Body of pancreas (tissue), 4 donors: ENCODE measurements at regions not wholly inside any gene's neighbourhood (a gene's known extent, or its start where the extent isn't known, plus 50 kb on each side); places are given as distances from the start of the nearest gene placed in this dataset.

Source experiments
- ATAC-seq: fragments of 150-250 bp; one replicate; pipeline ENCODE4 v1.9.1; 2016
- DNase-seq, 4 donors: peaks; one replicate each; pipeline ENCODE4 v3.0.0-alpha.2; 2019
- H3K27ac ChIP-seq, 4 donors: fragments of 200-600 bp; sonication (generic); 1 replicate in 3 of 4; 2 replicates in 1 of 4; pipeline versions ENCODE4 v1.5.1 to v1.6.1; 2016 to 2019; ENCODE audit warnings: mild to moderate bottlenecking in 1 of 4, mixed read lengths in 1 of 4, moderate library complexity in 1 of 4
- H3K27me3 ChIP-seq, 2 donors: fragments of 200-600 bp; sonication (generic); one replicate each; pipeline ENCODE4 v1.6.0; 2016; ENCODE audit warnings: mild to moderate bottlenecking in 1 of 2
- H3K36me3 ChIP-seq, 2 donors: fragments of 200-600 bp; sonication (generic); replicated peaks in 1 of 2; 2 replicates each; pipeline ENCODE4 v1.5.1; 2016; ENCODE audit warnings: low read depth in 2 of 2; ENCODE audit not compliant: insufficient read depth in 1 of 2
- H3K4me1 ChIP-seq: fragments of 200-600 bp; sonication (generic); one replicate; pipeline ENCODE4 v1.6.0; 2016
- H3K4me3 ChIP-seq, 2 donors: fragments of 200-600 bp; sonication (generic); 1 replicate in 1 of 2; 2 replicates in 1 of 2; pipeline ENCODE4 v1.5.1; 2016 to 2019
- H3K9me3 ChIP-seq, 3 donors: fragments of 200-600 bp; sonication (generic); 1 replicate in 2 of 3; 2 replicates in 1 of 3; pipeline ENCODE4 v1.5.1; 2016
- POLR2A ChIP-seq, 3 donors: fragments of 450-650 bp; IDR thresholded peaks; one replicate each; pipeline ENCODE4 v1.6.1; 2016; ENCODE audit warnings: antibody characterized with exemption in 3 of 3, mild to moderate bottlenecking in 2 of 3
- WGBS, 2 donors: methylation state at CpG; one replicate each; pipeline ENCODE4 v1.1.5; 2017; 5-methylcytosine and 5-hydroxymethylcytosine counted together
- intact Hi-C: fragments of 100-400 bp; cut with DNase I; formaldehyde crosslinking; loops from one replicate; pipeline ENCODE4 v1.15.1; 2023
- TF ChIP-seq, protein P1 (sequence below), 7 experiments: fragments of 450-650 bp in 4 of 7; fragments of 200-600 bp in 3 of 7; sonication (generic) in 3 of 7; IDR thresholded peaks; one replicate each; pipeline ENCODE4 v1.5.1; 2016 to 2019; ENCODE audit warnings: antibody characterized with exemption in 7 of 7

DNA sequence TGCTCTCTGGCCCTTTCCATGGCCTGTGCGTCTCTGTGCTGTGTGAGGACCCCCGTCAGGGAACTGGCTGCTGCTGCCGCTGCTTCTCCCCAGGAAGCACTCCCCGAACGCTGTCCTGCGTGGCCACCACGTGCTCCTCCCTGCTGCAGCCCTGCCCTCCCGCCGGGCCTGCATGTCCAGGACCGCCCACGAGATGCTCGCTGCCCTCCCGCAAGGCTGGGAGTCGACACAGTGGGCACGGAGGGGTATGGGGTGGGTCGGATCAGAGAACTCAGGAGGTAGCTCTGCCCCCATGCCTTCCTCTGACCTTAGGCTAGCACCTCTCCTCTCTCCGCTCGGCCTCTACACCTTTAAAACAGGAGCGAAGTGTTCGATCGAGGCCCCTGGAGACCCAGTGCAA is 171.9 kb upstream of the AJAP1 start:
- Histone ChIP-seq H3K27ac (no peak overlapping the region), H3K9me3 (no peaks in the 10 kb centered on the region), H3K36me3 (no peaks in the 10 kb centered on the region), H3K4me1 (no peaks in the 10 kb centered on the region), H3K4me3 (no peak overlapping the region), H3K27me3 (no peaks in the 10 kb centered on the region)
- intact Hi-C loops = no loop called here
- WGBS, 2 donors = 76 to 83% methylated on average over 10 to 20 of the region's 21 CpGs
- ATAC-seq = no peak
- no peak for DNase-seq
- TF ChIP-seq, protein P1, sequence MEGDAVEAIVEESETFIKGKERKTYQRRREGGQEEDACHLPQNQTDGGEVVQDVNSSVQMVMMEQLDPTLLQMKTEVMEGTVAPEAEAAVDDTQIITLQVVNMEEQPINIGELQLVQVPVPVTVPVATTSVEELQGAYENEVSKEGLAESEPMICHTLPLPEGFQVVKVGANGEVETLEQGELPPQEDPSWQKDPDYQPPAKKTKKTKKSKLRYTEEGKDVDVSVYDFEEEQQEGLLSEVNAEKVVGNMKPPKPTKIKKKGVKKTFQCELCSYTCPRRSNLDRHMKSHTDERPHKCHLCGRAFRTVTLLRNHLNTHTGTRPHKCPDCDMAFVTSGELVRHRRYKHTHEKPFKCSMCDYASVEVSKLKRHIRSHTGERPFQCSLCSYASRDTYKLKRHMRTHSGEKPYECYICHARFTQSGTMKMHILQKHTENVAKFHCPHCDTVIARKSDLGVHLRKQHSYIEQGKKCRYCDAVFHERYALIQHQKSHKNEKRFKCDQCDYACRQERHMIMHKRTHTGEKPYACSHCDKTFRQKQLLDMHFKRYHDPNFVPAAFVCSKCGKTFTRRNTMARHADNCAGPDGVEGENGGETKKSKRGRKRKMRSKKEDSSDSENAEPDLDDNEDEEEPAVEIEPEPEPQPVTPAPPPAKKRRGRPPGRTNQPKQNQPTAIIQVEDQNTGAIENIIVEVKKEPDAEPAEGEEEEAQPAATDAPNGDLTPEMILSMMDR (IDR thresholded peaks at IDR 0.05) = no peak
- no peak for TF ChIP-seq POLR2A (IDR thresholded peaks at IDR 0.05)

GRCh38 chr1:4483021-4483625 is 171.3 kb upstream of the AJAP1 start:
- intact Hi-C loops = no loop called here
- no peak for ATAC-seq
- TF ChIP-seq POLR2A (IDR thresholded peaks at IDR 0.05) = no peak
- TF ChIP-seq, protein P1 (IDR thresholded peaks at IDR 0.05) = no peak
- no peak overlapping the region for H3K27ac ChIP-seq
- H3K9me3 ChIP-seq = no peaks in the 10 kb centered on the region
- 41 to 42% methylated on average over 7 of the region's 8 CpGs for WGBS, 2 donors
- H3K27me3 ChIP-seq = no peaks in the 10 kb centered on the region
- H3K4me1 ChIP-seq = no peaks in the 10 kb centered on the region
- H3K4me3 ChIP-seq = no peak overlapping the region
- DNase-seq = no peak
- no peaks in the 10 kb centered on the region for H3K36me3 ChIP-seq

GRCh38 chr1:4485398-4485797 is 169.0 kb upstream of the AJAP1 start:
- intact Hi-C loops = no loop called here
- H3K36me3 ChIP-seq = no peaks in the 10 kb centered on the region

DNA sequence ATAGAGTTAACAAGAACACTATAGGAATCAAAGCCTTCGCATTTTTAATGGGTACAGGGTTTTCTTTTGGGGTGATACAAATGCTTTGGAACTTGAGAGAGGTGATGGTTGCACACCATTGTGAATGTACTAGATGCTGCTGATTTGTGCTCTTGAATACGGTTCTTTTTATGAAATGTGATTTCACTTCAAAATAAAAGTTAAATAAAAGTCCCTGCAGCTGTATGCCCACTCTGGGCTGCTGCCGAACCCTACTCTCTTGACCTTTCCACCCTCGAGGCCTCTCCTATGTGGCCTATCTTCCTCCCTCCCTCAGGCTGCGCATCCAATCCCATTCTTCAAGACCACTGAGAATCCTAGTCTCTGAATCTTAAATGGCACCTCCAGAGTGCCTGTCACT is 168.5 kb upstream of the AJAP1 start:
- DNase-seq (no peak), ATAC-seq (no peak)
- Histone ChIP-seq H3K27ac (no peak overlapping the region), H3K36me3 (no peaks in the 10 kb centered on the region), H3K4me3 (no peak overlapping the region), H3K9me3 (no peaks in the 10 kb centered on the region), H3K27me3 (no peaks in the 10 kb centered on the region), H3K4me1 (no peaks in the 10 kb centered on the region)
- 59 to 60% methylated on average over 5 of the region's 5 CpGs for WGBS, 2 donors
- no peak for TF ChIP-seq POLR2A (IDR thresholded peaks at IDR 0.05)
- TF ChIP-seq, protein P1 (IDR thresholded peaks at IDR 0.05) = no peak
- intact Hi-C loops = no loop called here

More at GRCh38 chr1:4485398-4485797, 169.0 kb upstream of the AJAP1 start:
- no peak for TF ChIP-seq POLR2A (IDR thresholded peaks at IDR 0.05)
- TF ChIP-seq, protein P1 (IDR thresholded peaks at IDR 0.05) = no peak
- Histone ChIP-seq H3K27ac (no peak overlapping the region), H3K27me3 (no peaks in the 10 kb centered on the region), H3K9me3 (no peaks in the 10 kb centered on the region), H3K4me3 (no peak overlapping the region), H3K4me1 (no peaks in the 10 kb centered on the region)
- 28 to 29% methylated on average over 6 of the region's 6 CpGs for WGBS, 2 donors
- DNase-seq = no peak
- no peak for ATAC-seq

DNA sequence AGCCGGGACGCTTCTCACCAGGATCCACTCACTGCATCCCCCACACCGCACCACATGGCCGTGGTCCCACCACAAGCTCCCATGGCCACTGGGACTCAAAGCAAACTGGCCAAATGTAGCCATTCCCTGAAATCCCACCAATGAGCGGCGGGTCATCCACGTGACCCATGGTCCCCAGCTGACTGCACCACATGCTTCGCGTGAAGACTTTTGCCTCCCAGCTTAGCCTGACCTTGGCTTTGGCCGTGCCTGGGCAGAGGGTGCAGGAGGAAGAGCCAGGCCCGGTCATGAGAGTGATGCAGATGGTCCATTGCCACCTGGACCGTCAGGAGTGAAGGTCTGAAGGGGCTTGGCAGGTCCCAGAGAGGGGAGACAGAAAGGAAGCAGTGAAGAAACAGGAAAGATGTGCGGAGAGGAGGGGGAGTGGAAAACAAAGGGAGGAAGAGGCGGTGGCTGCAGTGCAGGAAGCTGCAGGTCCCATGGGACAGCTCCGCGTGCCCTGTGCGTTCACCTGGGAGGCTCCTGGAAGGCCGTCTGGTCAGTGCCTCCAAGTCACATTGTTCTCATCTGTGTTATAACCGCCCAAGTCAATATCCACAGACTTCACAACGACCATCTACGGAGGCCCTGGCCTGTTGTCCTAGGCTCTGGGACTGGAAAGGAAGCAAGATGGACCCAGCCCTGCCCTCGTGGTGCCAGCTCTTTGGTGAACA is 167.8 kb upstream of the AJAP1 start:
- no peak for DNase-seq
- no peak overlapping the region for H3K27ac ChIP-seq
- H3K4me3 ChIP-seq = no peak overlapping the region
- WGBS, 2 donors = 76 to 77% methylated on average over 21 to 22 of the region's 22 CpGs
- H3K9me3 ChIP-seq = no peaks in the 10 kb centered on the region
- intact Hi-C loops = no loop called here
- ATAC-seq = no peak
- H3K36me3 ChIP-seq = no peaks in the 10 kb centered on the region
- H3K4me1 ChIP-seq = no peaks in the 10 kb centered on the region
- no peaks in the 10 kb centered on the region for H3K27me3 ChIP-seq
- TF ChIP-seq, protein P1 (IDR thresholded peaks at IDR 0.05) = no peak
- TF ChIP-seq POLR2A (IDR thresholded peaks at IDR 0.05) = no peak
